Keratinocyte (primary cell): ENCODE measurements at regions not wholly inside any gene's neighbourhood (a gene's known extent, or its start where the extent isn't known, plus 50 kb on each side); places are given as distances from the start of the nearest gene placed in this dataset.

ENCODE experiments used
- DNase-seq: peaks from one replicate; pipeline ENCODE4 v3.0.0-alpha.2; 2011; ENCODE audit warnings: low read depth, missing footprints, low spot score
- FAIRE-seq: peaks from 2 replicates; lab custom pipeline; 2011; peaks lifted over from hg19 to GRCh38; lab: Jason Lieb, UNC
- H2AFZ ChIP-seq: 2 replicates; pipeline ENCODE4 v1.6.0; 2012; ENCODE audit warnings: low read length, control low read depth, inconsistent platforms; ENCODE audit not compliant: control insufficient read depth
- H3K27ac ChIP-seq: 2 replicates; pipeline ENCODE4 v1.5.1; 2011; ENCODE audit warnings: low read length; ENCODE audit not compliant: control insufficient read depth, insufficient read depth
- H3K27me3 ChIP-seq: 3 replicates; pipeline ENCODE4 v1.6.0; 2011; ENCODE audit warnings: low read length; ENCODE audit not compliant: control insufficient read depth, insufficient read depth; ENCODE audit errors: extremely low read depth
- H3K36me3 ChIP-seq, 2 experiments: 2 replicates in 1 of 2; 3 replicates in 1 of 2; pipeline ENCODE4 v1.5.1; 2011; ENCODE audit warnings: low read length in 2 of 2, mild to moderate bottlenecking in 1 of 2; ENCODE audit not compliant: control insufficient read depth in 2 of 2, insufficient read depth in 2 of 2; ENCODE audit errors: extremely low read depth in 1 of 2
- H3K4me1 ChIP-seq: 3 replicates; pipeline ENCODE4 v1.5.1; 2011; ENCODE audit warnings: low read length; ENCODE audit not compliant: control insufficient read depth, insufficient read depth; ENCODE audit errors: extremely low read depth
- H3K4me2 ChIP-seq: 3 replicates; pipeline ENCODE4 v1.6.0; 2011; ENCODE audit warnings: low read depth, low read length; ENCODE audit not compliant: control insufficient read depth, insufficient read depth; ENCODE audit errors: extremely low read depth
- H3K4me3 ChIP-seq, 3 experiments: fragments of 200-600 bp in 1 of 3; sonication (generic) in 1 of 3; 2 replicates in 2 of 3; 3 replicates in 1 of 3; pipeline ENCODE4 v1.5.1; 2011 to 2016; ENCODE audit warnings: low read length in 3 of 3, mild to moderate bottlenecking in 3 of 3, control low read depth in 2 of 3, inconsistent platforms in 1 of 3, low read depth in 1 of 3, mixed read lengths in 1 of 3, mixed run types in 1 of 3, moderate library complexity in 1 of 3; ENCODE audit not compliant: control insufficient read depth in 2 of 3, insufficient read depth in 2 of 3; ENCODE audit errors: extremely low read depth in 1 of 3
- H3K79me2 ChIP-seq: 2 replicates; pipeline ENCODE4 v1.6.0; 2012; ENCODE audit warnings: low read length; ENCODE audit not compliant: control insufficient read depth, insufficient read depth
- H3K9ac ChIP-seq: 3 replicates; pipeline ENCODE4 v1.6.0; 2011; ENCODE audit warnings: low read length; ENCODE audit not compliant: control insufficient read depth, insufficient read depth; ENCODE audit errors: extremely low read depth
- H3K9me1 ChIP-seq: 3 replicates; pipeline ENCODE4 v1.6.0; 2011; ENCODE audit warnings: low read length; ENCODE audit not compliant: control insufficient read depth, insufficient read depth; ENCODE audit errors: extremely low read depth
- H3K9me3 ChIP-seq: 2 replicates; pipeline ENCODE4 v1.5.1; 2012; ENCODE audit warnings: low read depth, low read length; ENCODE audit not compliant: control insufficient read depth
- H4K20me1 ChIP-seq: 3 replicates; pipeline ENCODE4 v1.6.0; 2011; ENCODE audit warnings: low read length; ENCODE audit not compliant: control insufficient read depth, insufficient read depth; ENCODE audit errors: extremely low read depth
- CTCF ChIP-seq, 3 experiments: IDR thresholded peaks in 1 of 3; conservative IDR thresholded peaks in 1 of 3; optimal IDR thresholded peaks in 1 of 3; 2 replicates in 2 of 3; 3 replicates in 1 of 3; pipeline versions ENCODE3 to v1.5.1; 2011; ENCODE audit warnings: low read length in 3 of 3, mild to moderate bottlenecking in 3 of 3, moderate library complexity in 2 of 3, control low read depth in 1 of 3, inconsistent platforms in 1 of 3; ENCODE audit not compliant: insufficient read depth in 2 of 3; ENCODE audit errors: extremely low read depth in 1 of 3
- EZH2 ChIP-seq: IDR thresholded peaks from one replicate; pipeline ENCODE4 v1.6.1; 2012; ENCODE audit warnings: inconsistent platforms, mild to moderate bottlenecking, low read length, moderate library complexity
- dilution Hi-C: fragments of 300-500 bp; cut with MboI; formaldehyde crosslinking; loops from one replicate; pipeline ENCODE4 v1.7.0; 2020; ENCODE audit warnings: low sequenced_read_pairs; ENCODE audit not compliant: extremely low pct_ligation_motif_present

DNA sequence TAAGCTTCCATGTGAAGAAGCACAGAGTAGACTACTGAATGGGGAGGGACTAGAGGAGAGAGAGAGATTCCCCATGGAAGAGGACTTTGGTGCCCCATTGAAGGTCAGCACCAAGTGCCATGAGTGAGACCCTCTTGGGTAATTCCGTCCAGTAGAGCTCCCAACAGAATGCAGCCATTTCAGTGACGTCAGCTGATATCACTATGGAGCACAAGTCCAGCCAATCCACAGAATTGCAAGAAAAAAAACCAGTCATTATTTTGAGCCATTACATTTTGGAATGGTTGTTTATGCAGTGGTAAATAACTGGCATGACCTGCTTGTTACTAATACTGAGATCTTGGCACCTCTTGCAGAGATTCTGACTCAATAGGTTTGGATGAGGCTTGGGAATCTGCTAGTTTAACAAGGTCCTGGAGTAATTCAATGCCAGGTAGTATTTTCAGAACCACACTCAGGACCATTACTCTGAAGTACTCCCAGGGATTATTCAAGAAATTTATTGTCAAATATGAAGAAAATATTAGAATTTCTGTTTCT, 52.6 kb upstream of the SP8 start:
- Histone ChIP-seq H3K9ac (no peak overlapping the region), H3K27me3 (no peaks in the 10 kb centered on the region), H2AFZ (no peak overlapping the region), H3K4me3 (no peak overlapping the region), H3K36me3 (no peaks in the 10 kb centered on the region), H4K20me1 (no peaks in the 10 kb centered on the region), H3K4me1 (no peaks in the 10 kb centered on the region), H3K9me1 (no peaks in the 10 kb centered on the region), H3K79me2 (no peaks in the 10 kb centered on the region), H3K9me3 (no peaks in the 10 kb centered on the region), H3K27ac (no peak overlapping the region), H3K4me2 (no peak overlapping the region)
- TF ChIP-seq CTCF (optimal IDR thresholded peaks at IDR 0.05 in 1 of 3, IDR thresholded peaks at IDR 0.05 in 1 of 3, conservative IDR thresholded peaks at IDR 0.05 in 1 of 3; ENCODE audit: extremely low read depth in 1 of 3, insufficient read depth in 2 of 3, low read length in 3 of 3) (no peak), EZH2 (no peak)
- DNase-seq = no peak
- dilution Hi-C loops = no loop called here
- FAIRE-seq = no peak

DNA sequence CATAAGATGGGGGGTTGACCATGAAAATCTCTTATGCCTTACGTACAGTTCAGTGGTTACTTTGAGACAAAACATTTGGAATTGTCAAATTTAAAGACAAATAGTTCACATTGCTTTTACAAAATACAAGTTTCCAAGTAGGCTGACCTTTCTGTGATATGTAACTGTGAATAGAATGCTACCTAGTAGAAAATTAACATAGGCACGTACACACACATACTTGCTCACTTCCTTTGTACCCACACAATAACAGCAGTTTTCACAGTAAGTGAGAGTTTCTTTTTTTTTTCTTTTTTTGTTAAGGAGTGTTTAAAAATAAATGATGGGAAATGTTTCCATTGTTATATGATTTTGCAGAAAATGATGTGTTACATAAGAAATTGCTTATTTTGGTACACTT, 53.3 kb upstream of the SP8 start:
- Histone ChIP-seq H3K4me2 (no peak overlapping the region), H2AFZ (no peak overlapping the region), H3K27me3 (no peaks in the 10 kb centered on the region), H3K36me3 (no peaks in the 10 kb centered on the region), H3K4me1 (no peaks in the 10 kb centered on the region), H3K27ac (no peak overlapping the region), H3K4me3 (no peak overlapping the region), H4K20me1 (no peaks in the 10 kb centered on the region), H3K9me1 (no peaks in the 10 kb centered on the region), H3K9me3 (no peaks in the 10 kb centered on the region), H3K79me2 (no peaks in the 10 kb centered on the region), H3K9ac (no peak overlapping the region)
- TF ChIP-seq EZH2 (no peak), CTCF (optimal IDR thresholded peaks at IDR 0.05 in 1 of 3, IDR thresholded peaks at IDR 0.05 in 1 of 3, conservative IDR thresholded peaks at IDR 0.05 in 1 of 3; ENCODE audit: extremely low read depth in 1 of 3, insufficient read depth in 2 of 3, low read length in 3 of 3) (no peak)
- FAIRE-seq (no peak), DNase-seq (no peak)
- dilution Hi-C loops = no loop called here
